GM12878 (cell line): ENCODE measurements at regions not wholly inside any gene's neighbourhood (a gene's known extent, or its start where the extent isn't known, plus 50 kb on each side); places are given as distances from the start of the nearest gene placed in this dataset.

Source experiments
- ATAC-seq: fragments of 200-7000 bp; cut with Tn5 transposase; 3 replicates; pipeline ENCODE4 v1.9.1; 2020; ENCODE audit warnings: mild to moderate bottlenecking, moderate library complexity
- BruUV-seq: library from RNA; stranded (reverse); fragments of 400-500 nt; replicated peaks from 2 replicates; lab custom pipeline; 2021; lab: Mats Ljungman, UMichigan
- CTCF ChIA-PET: fragments of 300-600 bp; sonication (Branson Sonifier 250); formaldehyde crosslinking; extraction: SDS; loops from one replicate; lab custom pipeline; 2021; ENCODE audit warnings: inconsistent platforms; lab: Yijun Ruan, JAX
- POLR2A ChIA-PET: fragments of 350-600 bp; formaldehyde crosslinking; extraction: SDS; loops from one replicate; lab custom pipeline; 2021; ENCODE audit warnings: inconsistent platforms; lab: Charles Lee
- RAD21 ChIA-PET: fragments of 300-600 bp; sonication (Branson Sonifier 250); formaldehyde crosslinking; loops from one replicate; lab custom pipeline; 2023; ENCODE audit warnings: antibody characterized with exemption; ENCODE audit not compliant: unreplicated experiment; lab: Charles Lee
- SMC1A ChIA-PET: fragments of 300-600 bp; sonication (Branson Sonifier 250); formaldehyde crosslinking; loops from one replicate; lab custom pipeline; 2023; ENCODE audit not compliant: unreplicated experiment, uncharacterized antibody; lab: Charles Lee
- DNase-seq: peaks from one replicate; pipeline ENCODE4 v3.0.0-alpha.2; 2011; ENCODE audit warnings: low read depth, low spot score
- FAIRE-seq: peaks from 3 replicates; lab custom pipeline; 2011; peaks lifted over from hg19 to GRCh38; lab: Jason Lieb, UNC
- H2AFZ ChIP-seq: 2 replicates; pipeline ENCODE4 v1.6.0; 2011; ENCODE audit warnings: low read depth, low read length, control low read depth; ENCODE audit not compliant: control insufficient read depth
- H3K27ac ChIP-seq: 2 replicates; pipeline ENCODE4 v1.5.1; 2011; ENCODE audit warnings: control low read depth; ENCODE audit not compliant: control insufficient read depth, insufficient read depth
- H3K27me3 ChIP-seq, 2 experiments: replicated peaks in 1 of 2; 2 replicates each; pipeline versions ENCODE4 v1.6.0 to v1.6.1; 2011; ENCODE audit warnings: low read length in 1 of 2; ENCODE audit not compliant: control insufficient read depth in 2 of 2, insufficient read depth in 2 of 2
- H3K36me3 ChIP-seq, 2 experiments: 2 replicates each; pipeline ENCODE4 v1.5.1; 2011; ENCODE audit warnings: low read length in 1 of 2; ENCODE audit not compliant: control insufficient read depth in 2 of 2, insufficient read depth in 2 of 2
- H3K4me1 ChIP-seq: 2 replicates; pipeline ENCODE4 v1.6.1; 2011; ENCODE audit warnings: mild to moderate bottlenecking, low read length, moderate library complexity, mixed read lengths; ENCODE audit not compliant: control insufficient read depth, insufficient read depth
- H3K4me2 ChIP-seq: 2 replicates; pipeline ENCODE4 v1.6.0; 2011; ENCODE audit warnings: control low read depth; ENCODE audit not compliant: control insufficient read depth, insufficient read depth
- H3K4me3 ChIP-seq: fragments of 200-600 bp; sonication (generic); 2 replicates; pipeline ENCODE4 v1.5.1; 2016
- H3K79me2 ChIP-seq: 2 replicates; pipeline ENCODE4 v1.6.0; 2011; ENCODE audit warnings: low read length; ENCODE audit not compliant: control insufficient read depth, insufficient read depth
- H3K9ac ChIP-seq: 2 replicates; pipeline ENCODE4 v1.8.0; 2011; ENCODE audit warnings: low read length, control low read depth, mixed read lengths; ENCODE audit not compliant: control insufficient read depth, insufficient read depth
- H3K9me3 ChIP-seq: replicated peaks from 3 replicates; pipeline ENCODE4 v1.5.1; 2011; ENCODE audit warnings: mild to moderate bottlenecking, low read length; ENCODE audit not compliant: control insufficient read depth, insufficient read depth
- H4K20me1 ChIP-seq: 2 replicates; pipeline ENCODE4 v1.6.0; 2011; ENCODE audit not compliant: control insufficient read depth, insufficient read depth
- BCL11A ChIP-seq: IDR thresholded peaks from 2 replicates; pipeline ENCODE4 v1.6.1; 2011; ENCODE audit warnings: low read depth, low read length
- BHLHE40 ChIP-seq, 2 experiments: fragments of 450-650 bp in 1 of 2; IDR thresholded peaks; 2 replicates each; pipeline ENCODE4 v1.6.1; 2011 to 2017; ENCODE audit warnings: low read depth in 2 of 2, borderline replicate concordance in 1 of 2, improper control_type of control experiment in 1 of 2, low read length in 1 of 2, mild to moderate bottlenecking in 1 of 2
- CHD4 ChIP-seq: fragments of 200-600 bp; sonication (generic); IDR thresholded peaks from 2 replicates; pipeline ENCODE4 v1.6.1; 2016; ENCODE audit warnings: mild to moderate bottlenecking
- CREB1 ChIP-seq: IDR thresholded peaks from 2 replicates; pipeline ENCODE4 v1.6.1; 2012; ENCODE audit warnings: low read depth, mild to moderate bottlenecking, inconsistent platforms
- CTCF ChIP-seq, 3 experiments: IDR thresholded peaks in 2 of 3; conservative IDR thresholded peaks in 1 of 3; 2 replicates each; pipeline ENCODE4 v1.5.1; 2011; ENCODE audit warnings: low read depth in 3 of 3, low read length in 3 of 3, mild to moderate bottlenecking in 3 of 3, control low read depth in 2 of 3, moderate library complexity in 2 of 3, inconsistent platforms in 1 of 3, mixed read lengths in 1 of 3; ENCODE audit not compliant: control insufficient read depth in 2 of 3, insufficient read depth in 1 of 3; ENCODE audit errors: extremely low read depth in 1 of 3
- E2F8 ChIP-seq: fragments of 450-650 bp; IDR thresholded peaks from 2 replicates; pipeline ENCODE4 v1.6.1; 2018; ENCODE audit warnings: mild to moderate bottlenecking, low read depth, moderate library complexity; ENCODE audit not compliant: partially characterized antibody
- ELK1 ChIP-seq: IDR thresholded peaks from 2 replicates; pipeline ENCODE4 v1.6.1; 2012; ENCODE audit warnings: low read depth, low read length, improper control_type of control experiment
- ETV6 ChIP-seq, 2 experiments: fragments of 450-650 bp in 1 of 2; IDR thresholded peaks in 1 of 2; conservative IDR thresholded peaks in 1 of 2; 2 replicates each; pipeline ENCODE4 v1.6.1; 2014; ENCODE audit warnings: antibody characterized with exemption in 1 of 2, borderline replicate concordance in 1 of 2, low read depth in 1 of 2, mild to moderate bottlenecking in 1 of 2, moderate library complexity in 1 of 2
- EZH2 ChIP-seq: IDR thresholded peaks from 2 replicates; pipeline ENCODE4 v1.6.1; 2012; ENCODE audit warnings: low read depth, mild to moderate bottlenecking, control low read depth, inconsistent platforms, low read length, borderline replicate concordance; ENCODE audit not compliant: control insufficient read depth
- IKZF1 ChIP-seq: fragments of 450-650 bp; conservative IDR thresholded peaks from 2 replicates; pipeline ENCODE4 v1.6.1; 2017; ENCODE audit warnings: antibody characterized with exemption, mild to moderate bottlenecking
- NBN ChIP-seq: fragments of 450-650 bp; IDR thresholded peaks from 2 replicates; pipeline ENCODE4 v1.6.1; 2016
- PAX8 ChIP-seq: fragments of 450-650 bp; IDR thresholded peaks from 2 replicates; pipeline ENCODE4 v1.6.1; 2017; ENCODE audit warnings: mild to moderate bottlenecking, moderate library complexity
- PBX3 ChIP-seq: IDR thresholded peaks from 2 replicates; pipeline ENCODE4 v1.6.1; 2011; ENCODE audit warnings: mild to moderate bottlenecking, low read depth, low read length, moderate library complexity; ENCODE audit not compliant: insufficient replicate concordance
- RAD21 ChIP-seq: IDR thresholded peaks from 2 replicates; pipeline ENCODE4 v1.6.1; 2011; ENCODE audit warnings: mild to moderate bottlenecking, low read depth, low read length, moderate library complexity; ENCODE audit not compliant: insufficient read depth
- RUNX3 ChIP-seq: IDR thresholded peaks from 2 replicates; pipeline ENCODE4 v1.6.1; 2012; ENCODE audit warnings: low read length, inconsistent platforms
- SUPT20H ChIP-seq: IDR thresholded peaks from 2 replicates; pipeline ENCODE4 v1.6.1; 2011; ENCODE audit warnings: low read depth, mild to moderate bottlenecking, low read length, moderate library complexity, borderline replicate concordance; ENCODE audit not compliant: control insufficient read depth
- ZNF274 ChIP-seq: IDR thresholded peaks from one replicate; pipeline ENCODE4 v1.8.0; 2011; ENCODE audit not compliant: insufficient read length, insufficient read depth
- WGBS: methylation state at CpG from one replicate; pipeline ENCODE4 v1.1.6; 2016; ENCODE audit warnings: low lambda C conversion rate; ENCODE audit not compliant: insufficient replicate concordance, insufficient coverage; ENCODE audit errors: missing lambda C conversion rate; 5-methylcytosine and 5-hydroxymethylcytosine counted together
- in situ Hi-C: fragments of 300-500 bp; cut with MboI; formaldehyde crosslinking; loops from 9 replicates; pipeline ENCODE4 v1.14.3; 2018; ENCODE audit warnings: mixed read lengths
- intact Hi-C: fragments of 100-400 bp; cut with micrococcal nuclease; formaldehyde crosslinking; loops from one replicate; pipeline ENCODE4 v1.14.2; 2022; ENCODE audit not compliant: unreplicated experiment

- FAIRE-seq: no peak
- no TSS peak for BruUV-seq
- ChIA-PET POLR2A (no interaction called here), SMC1A (no interaction called here), RAD21 (no interaction called here), CTCF (interaction anchor here (0.6 kb wide), 1 partner anchor 1723 kb away, joined by 3 read pairs; no protein-coding TSS in a partner anchor)
- no peak for ATAC-seq
- H3K4me2 ChIP-seq: no peak overlapping the region
- H3K27ac ChIP-seq: no peak overlapping the region
- H4K20me1 ChIP-seq: no peaks in the 10 kb centered on the region
- no peaks in the 10 kb centered on the region for H3K27me3 ChIP-seq
- H3K4me3 ChIP-seq: no peak overlapping the region
- intact Hi-C loops (no loop called here), in situ Hi-C loops (no loop called here)
- no peaks in the 10 kb centered on the region for H3K36me3 ChIP-seq
- H3K4me1 ChIP-seq: no peaks in the 10 kb centered on the region
- no peaks in the 10 kb centered on the region for H3K79me2 ChIP-seq
- no peak overlapping the region for H2AFZ ChIP-seq
- H3K9ac ChIP-seq: no peak overlapping the region
- TF ChIP-seq IKZF1: no peak
- no peak for TF ChIP-seq NBN
- TF ChIP-seq E2F8: no peak
- TF ChIP-seq ZNF274: no peak
- TF ChIP-seq RUNX3: no peak
- no peak for TF ChIP-seq PAX8
- TF ChIP-seq CTCF (IDR thresholded peaks at IDR 0.05 in 2 of 3, conservative IDR thresholded peaks at IDR 0.05 in 1 of 3; ENCODE audit: control insufficient read depth in 2 of 3, extremely low read depth in 1 of 3, insufficient read depth in 1 of 3, low read depth in 3 of 3, low read length in 3 of 3): no peak
- no peak for TF ChIP-seq SUPT20H
- no peak for TF ChIP-seq ETV6 (conservative IDR thresholded peaks at IDR 0.05 in 1 of 2, IDR thresholded peaks at IDR 0.05 in 1 of 2; ENCODE audit: borderline replicate concordance in 1 of 2, low read depth in 1 of 2)
- TF ChIP-seq RAD21: no peak
- TF ChIP-seq CREB1: no peak
- TF ChIP-seq BHLHE40 (IDR thresholded peaks at IDR 0.05; ENCODE audit: borderline replicate concordance in 1 of 2, low read depth in 2 of 2, low read length in 1 of 2): no peak
- no peak for TF ChIP-seq ELK1
- TF ChIP-seq CHD4: no peak
- no peak for TF ChIP-seq EZH2
- no peak for TF ChIP-seq BCL11A
- no peak for TF ChIP-seq PBX3
- TF ChIP-seq, all 136 proteins: peak for 0
- no peak for DNase-seq
- WGBS: 2% methylated on average over 3 of the region's 3 CpGs
- H3K9me3 ChIP-seq: no peaks in the 10 kb centered on the region
Observed at GRCh38 chr18:70822117-70822516, 533.3 kb downstream of the SOCS6 start.
